NCI-H748 (cell line): ENCODE measurements at regions not wholly inside any gene's neighbourhood (a gene's known extent, or its start where the extent isn't known, plus 50 kb on each side); places are given as distances from the start of the nearest gene placed in this dataset.
"Not testable (repeated sequence)": the region's sequence is repeated elsewhere in the genome, so short reads cannot be mapped to it uniquely, and the experiment has no call there.

ENCODE experiments used
- DNase-seq: peaks from one replicate; lab custom pipeline; 2025; ENCODE audit not compliant: unreplicated experiment; lab: John Stamatoyannopoulos, UW

DNA sequence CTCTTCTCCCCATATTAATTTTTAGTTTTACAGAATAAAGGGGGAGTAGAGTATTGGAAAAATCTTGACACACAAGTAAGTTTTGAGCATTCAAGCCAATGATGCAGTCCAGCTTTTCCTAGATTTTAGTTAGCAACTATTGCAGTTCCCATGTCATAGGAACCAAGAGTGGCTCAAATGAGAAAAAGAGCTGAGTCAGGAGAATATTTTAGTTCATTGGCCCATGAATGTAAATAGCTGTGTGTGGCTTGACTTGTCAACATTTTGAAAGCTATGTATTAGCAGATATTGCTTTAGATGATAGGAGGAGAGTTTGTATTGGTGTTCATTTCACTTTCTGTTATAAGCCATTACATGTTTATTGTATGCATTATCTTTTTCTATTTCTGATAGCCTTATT is 853.7 kb downstream of the PLOD2 start:
- no peak for DNase-seq

DNA sequence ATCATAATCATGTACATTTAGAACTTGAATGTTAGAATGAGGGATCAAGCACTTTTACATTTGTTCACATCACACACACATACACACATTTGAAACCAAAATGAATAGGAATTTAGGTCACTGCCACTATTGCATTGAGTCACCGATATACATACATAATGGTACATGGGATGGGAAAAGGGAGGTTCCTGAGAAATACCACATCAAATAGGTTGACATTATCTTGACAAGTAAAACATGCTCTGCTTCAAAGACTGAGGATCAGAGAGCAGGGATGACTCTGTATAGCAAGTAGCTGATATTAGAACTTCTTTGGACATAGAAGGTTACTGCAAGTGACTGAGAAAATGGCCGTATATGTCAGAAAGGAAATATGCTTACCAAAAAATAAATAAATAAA is 847.2 kb downstream of the PLOD2 start:
- DNase-seq, result no peak

DNA sequence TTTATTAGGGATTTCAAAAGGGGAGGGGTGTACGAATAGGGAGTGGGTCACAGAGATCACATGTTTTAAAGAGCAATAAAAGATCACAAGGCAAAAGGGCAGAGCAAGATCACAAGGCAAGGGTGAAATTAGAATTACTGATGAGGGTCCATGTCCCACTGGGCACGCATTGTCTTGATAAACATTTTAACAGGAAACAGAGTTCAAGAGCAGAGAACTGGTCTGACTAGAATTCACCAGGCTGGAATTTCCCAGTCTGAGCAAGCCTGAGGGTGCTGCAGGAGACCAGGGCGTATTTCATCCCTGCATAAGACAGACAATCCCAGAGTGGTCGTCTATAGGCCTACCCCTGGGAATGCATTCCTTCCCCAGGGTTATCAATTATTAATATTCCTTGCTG is 844.7 kb downstream of the PLOD2 start:
- peak; percentile 0 for DNase-seq

DNA sequence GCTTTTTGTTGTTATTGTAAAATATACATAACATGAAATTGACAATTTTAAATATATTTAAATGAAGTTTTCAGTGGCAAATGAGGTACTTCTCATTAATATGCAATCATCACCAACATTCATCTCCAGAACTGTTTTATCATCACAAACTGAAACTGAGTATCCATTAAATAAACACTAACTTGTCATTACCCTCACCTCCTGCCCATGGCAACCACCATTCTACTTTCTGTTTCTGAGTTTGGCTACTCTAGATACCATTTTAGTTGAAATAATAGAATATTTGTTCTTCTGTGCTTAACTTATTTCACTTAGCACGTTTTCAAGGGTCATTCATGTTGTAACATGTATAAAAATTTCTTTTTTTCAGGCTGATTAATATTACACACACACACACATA is 834.3 kb downstream of the PLOD2 start:
- no peak for DNase-seq

DNA sequence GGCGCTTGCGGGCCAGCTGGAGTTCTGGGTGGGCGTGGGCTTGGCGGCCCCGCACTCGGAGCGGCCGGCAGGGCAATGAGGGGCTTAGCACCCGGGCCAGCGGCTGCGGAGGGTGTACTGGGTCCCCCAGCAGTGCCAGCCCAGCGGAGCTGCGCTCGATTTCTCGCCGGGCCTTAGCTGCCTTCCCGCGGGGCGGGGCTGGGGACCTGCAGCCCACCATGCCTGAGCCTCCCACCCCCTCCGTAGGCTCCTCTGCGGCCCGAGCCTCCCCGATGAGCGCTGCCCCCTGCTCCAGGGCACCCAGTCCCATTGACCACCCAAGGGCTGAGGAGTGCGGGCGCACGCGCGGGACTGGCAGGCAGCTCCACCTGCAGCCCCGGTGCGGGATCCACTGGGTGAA is 827.6 kb downstream of the PLOD2 start:
- not testable (repeated sequence) for DNase-seq

DNA sequence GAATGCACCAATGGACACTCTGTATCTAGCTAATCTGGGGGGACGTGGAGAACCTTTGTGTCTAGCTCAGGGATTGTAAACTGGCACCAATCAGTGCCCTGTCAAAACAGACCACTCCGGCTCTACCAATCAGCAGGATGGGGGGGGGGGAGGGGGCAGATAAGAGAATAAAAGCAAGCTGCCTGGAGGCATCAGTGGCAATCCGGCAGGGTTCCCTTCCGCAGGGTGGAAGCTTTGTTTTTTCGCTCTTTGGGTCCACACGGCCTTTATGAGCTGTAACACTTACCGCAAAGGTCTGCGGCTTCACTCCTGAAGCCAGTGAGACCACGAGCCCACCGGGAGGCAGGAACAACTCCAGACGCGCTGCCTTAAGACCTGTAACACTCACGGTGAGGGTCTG is 827.1 kb downstream of the PLOD2 start:
- no peak for DNase-seq

DNA sequence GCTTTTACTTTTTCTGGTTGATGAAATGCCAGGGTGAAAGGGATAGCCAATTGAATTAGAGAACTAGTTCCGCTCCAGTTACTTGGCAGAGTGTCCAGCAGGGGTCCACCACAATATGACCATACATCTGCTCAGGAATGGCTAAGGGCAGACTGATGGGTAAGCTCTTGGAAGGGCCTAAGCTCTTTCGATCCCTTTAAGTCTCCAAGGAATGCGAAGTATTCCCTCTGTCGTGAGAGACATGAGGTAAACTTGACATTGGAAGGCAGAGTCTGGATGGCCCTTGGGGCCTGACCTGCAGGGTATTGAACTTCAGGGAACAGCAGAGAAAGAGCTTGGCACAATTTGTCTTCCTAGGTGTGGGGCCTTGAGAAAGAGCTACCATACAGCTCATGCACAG is 805.8 kb downstream of the PLOD2 start:
- no peak for DNase-seq

DNA sequence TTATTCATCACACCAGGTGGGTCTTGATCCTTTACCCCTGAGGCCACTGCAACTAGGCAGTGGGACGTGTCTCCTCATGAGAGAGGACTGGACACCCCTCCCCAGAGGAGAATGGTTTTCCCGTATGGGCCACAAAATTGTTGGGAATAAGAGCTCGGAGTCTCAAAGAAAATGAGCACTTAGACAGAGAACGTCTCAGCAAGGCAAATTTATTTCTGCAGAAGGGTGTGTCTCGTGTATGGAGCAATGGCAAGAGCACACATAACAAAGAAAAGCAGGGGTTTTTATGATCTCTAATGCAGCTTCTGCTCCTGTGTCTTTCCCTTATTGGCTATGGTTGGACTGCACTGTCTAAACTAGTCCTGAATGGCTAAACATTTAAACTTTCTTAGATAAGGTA is 803.5 kb downstream of the PLOD2 start:
- no peak for DNase-seq

DNA sequence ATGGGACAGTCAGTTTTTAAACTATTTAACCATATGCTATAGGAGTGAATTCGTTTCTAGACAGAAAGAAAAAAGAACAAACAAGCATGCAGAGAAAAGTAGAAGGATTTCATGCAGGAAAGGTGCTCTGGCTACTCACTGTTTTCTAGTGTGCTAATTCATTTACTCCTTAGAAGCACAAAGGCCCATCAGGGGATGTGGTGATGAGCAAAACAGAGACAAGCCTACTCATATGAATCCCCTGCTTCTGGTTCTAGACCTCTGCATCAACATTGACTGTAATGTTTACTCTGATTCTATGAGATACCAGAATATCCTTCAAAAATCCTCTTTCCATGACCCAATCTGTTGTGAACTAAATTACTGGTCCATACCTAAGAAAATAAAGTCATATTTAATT is 801.9 kb downstream of the PLOD2 start:
- DNase-seq, result no peak

DNA sequence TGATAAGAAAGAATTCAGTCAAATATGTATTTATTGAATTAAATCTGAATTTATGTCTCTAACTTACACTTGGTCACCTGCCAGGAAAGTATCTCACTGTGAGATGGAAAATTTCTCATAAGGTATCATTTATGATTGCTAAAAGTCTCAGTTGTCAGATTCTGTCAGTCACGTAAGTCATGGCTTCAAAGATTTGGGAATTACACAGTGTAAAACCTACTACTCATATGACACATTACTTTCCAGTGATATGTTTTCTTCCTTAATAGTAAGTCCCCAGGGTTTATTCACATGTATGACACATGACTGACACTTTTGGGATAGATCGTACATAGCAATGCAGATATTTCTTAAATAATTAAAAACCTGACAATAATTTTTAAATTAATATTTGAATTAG is 792.2 kb downstream of the PLOD2 start:
- DNase-seq, result no peak

DNA sequence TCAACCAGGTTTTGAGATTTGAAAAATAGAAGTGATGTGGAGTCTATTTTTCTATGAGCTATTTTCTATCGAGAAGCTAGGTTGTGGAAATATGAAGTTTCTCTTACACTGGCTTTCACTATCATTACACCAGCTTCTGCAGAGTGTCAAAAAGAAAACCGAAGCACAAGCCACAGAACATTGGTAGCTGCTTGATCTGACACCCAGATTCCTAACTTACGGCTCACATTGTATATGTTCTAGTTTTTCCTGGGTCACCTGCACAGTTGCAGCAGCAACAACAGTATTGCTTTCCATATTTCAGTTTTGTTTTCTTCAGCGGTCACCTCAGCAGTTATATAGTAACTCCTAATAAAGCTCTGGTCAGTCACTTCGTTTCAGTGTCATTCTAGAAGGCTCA is 790.1 kb downstream of the PLOD2 start:
- no peak for DNase-seq

DNA sequence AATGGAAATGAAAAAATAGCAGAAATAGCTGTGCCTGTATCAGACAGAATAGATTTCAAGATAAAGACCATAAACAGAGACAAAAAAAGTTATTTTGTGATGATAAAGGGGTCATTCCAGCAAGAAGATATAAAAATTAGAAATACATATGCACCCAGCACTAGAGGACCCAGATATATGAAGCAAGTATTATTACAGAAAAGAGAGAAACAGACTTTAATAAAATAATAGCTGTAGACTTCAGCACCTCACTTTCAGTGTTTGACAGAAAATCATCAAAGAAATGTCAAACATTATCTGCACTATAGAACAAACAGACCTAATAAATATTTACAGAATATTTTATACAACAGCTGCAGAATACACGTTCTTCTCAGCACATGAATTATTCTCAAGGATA is 783.7 kb downstream of the PLOD2 start:
- DNase-seq, result no peak

DNA sequence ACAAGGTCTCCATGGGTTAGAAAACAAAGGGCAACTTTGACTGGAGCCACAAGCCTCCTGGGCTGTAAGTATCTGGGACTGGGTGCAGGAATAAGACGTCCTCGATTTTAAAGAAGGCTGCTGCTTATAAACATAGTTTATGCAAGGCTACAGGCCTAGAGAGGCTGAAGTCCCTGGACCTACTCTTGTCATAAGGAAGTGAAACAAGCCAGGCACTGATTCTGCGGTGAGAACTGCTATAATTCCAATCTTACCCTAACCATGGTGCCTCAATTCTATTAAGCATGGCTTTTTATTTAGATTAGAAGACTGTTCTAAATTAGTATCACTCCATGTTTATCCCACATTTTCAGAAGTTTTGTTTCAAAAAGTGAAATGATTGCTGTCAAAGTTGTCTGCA is 777.6 kb downstream of the PLOD2 start:
- no peak for DNase-seq

DNA sequence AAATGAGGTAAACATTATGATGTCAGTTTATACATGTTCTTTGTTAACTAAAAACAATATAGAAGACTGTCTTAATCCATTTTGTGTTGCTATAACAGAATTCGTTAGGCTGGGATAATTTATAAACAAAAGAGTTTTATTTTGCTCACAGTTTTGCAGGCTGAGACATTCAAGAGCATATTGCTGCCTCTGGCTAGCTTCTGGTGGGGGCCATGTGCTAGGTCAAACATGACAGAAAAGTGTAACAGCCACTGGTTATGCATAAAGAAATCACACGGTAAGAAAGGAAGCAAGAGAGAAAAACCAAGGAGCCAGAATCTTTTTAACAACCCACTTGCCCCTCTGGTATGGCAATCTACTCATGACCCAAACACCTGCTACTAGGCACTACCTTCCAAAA is 776.7 kb downstream of the PLOD2 start:
- DNase-seq, result no peak

DNA sequence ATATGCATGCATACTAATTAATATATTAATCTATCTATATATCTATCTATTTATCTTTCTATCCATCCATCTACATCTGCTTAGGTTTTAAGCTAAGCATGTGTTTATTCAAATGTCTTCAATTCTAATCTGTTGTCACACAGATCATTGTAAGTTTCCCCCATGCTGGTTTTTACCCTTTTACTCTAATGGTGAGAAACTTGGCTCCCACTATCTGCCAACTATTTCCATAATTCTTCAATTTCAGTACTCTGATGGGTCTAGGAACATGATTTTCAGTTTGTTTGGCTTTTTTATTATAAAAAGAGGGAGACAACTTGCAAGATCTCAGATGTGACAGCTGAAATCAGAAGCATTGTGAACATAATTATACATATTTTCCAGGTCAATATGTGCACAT is 773.8 kb downstream of the PLOD2 start:
- no peak for DNase-seq

DNA sequence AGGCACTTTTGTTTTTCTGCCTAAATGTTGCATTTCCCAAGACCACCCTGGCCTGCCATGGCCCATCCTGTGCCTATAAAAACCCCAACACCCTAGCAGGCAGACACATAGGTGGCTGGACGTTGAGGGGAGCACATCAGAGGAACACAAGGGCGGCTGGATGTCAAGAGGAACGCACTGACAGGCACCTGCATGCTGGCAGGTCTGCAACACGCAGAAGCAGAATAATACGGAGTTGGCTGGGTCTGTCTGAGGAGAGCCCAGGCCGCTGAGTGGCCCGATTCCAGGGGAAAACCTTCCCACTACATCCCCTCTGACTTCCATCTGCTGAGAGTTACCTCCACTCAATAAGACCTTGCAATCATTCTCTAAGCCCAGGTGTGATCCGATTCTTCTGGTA is 765.6 kb downstream of the PLOD2 start:
- DNase-seq, result no peak

DNA sequence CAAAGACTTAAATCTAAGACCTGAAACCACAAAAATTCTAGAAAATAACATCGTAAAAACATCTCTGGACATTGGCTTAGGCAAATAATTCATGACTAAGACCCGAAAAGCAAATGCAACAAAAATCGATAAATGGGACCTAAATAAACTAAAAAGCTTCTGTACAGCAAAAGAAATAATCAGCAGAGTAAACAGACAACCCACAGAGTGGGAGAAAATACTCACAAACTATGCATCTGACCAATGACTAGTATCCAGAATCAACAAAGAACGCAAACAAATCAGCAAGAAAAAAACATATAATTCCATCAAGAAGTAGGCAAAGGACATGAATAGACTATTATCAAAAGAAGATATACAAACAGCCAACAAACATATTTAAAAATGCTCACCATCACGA is 749.4 kb downstream of the PLOD2 start:
- peak; percentile 43 for DNase-seq

DNA sequence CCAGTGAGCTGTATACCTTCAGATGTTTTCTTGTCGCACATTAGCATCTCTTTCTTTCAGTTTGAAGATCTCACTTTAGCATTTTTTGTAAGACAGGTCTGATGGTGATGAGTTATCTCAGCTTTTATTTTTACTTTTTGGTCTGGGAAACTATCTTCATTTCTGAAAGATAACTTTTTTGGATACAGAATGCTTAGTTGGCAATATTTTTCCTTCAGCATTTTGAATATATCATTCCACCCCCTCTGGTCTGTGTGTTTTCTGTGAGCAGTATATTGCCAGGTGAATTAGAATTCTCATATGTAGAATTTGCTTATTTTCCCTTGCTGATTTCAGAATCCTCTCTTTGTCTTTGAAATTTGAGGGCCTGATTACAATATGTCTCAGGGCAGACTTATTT is 743.3 kb downstream of the PLOD2 start:
- no peak for DNase-seq

DNA sequence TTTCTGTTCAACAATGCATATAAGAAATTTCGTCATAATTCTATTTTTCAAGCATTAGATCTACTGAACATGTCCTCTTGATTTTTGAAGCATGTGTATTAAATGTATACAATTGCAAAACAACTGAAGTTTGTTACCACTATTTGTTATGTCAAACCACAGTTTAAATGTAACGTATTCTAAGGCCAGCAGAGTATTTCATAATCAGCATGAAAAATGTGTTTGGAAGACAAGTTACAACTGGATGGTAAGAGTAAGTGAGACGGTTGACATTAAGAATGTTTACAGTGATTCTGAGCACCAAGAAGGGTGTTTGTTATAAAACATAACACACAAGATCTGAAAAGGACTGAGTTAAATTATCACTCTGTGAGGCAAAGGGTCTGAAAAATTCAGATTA is 738.4 kb downstream of the PLOD2 start:
- no peak for DNase-seq

DNA sequence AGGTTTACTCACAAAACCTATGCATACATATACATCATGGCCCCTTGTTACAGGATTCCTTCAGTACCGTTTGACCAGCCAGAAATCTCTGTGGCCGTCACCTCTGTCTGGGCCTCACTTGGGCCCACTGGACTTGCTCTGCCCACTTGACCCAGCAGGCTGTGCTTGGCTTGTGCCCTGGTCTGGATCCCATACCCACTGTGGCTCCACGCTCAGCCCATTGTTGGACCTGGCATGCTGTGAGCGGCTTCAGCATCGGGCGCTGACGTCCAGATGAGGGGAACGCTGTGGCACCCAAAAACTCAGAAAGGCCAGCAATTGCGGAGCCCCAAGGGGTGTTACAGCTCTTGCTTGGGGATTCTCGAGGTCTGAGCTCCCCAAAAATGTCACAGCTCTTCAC is 733.6 kb downstream of the PLOD2 start:
- no peak for DNase-seq

DNA sequence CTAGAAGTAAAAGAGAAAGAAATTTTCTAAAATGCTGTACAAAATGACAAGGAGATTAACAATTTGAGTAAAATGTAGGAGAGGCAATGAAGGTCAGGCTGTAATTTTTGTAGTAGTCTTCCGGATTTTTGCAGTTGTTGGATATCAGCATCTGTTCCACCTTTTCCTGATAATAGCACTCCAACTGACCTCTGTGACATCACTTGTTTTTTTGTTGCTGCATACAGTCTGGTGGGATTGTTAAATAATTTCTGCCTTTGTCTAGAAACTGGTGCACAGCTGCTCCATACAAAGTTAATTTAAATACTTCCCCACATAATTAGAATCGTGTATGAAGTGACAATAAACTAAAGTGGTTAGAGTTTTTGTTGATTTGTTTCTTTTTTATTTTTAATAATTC is 731.4 kb downstream of the PLOD2 start:
- peak; percentile 44 for DNase-seq

DNA sequence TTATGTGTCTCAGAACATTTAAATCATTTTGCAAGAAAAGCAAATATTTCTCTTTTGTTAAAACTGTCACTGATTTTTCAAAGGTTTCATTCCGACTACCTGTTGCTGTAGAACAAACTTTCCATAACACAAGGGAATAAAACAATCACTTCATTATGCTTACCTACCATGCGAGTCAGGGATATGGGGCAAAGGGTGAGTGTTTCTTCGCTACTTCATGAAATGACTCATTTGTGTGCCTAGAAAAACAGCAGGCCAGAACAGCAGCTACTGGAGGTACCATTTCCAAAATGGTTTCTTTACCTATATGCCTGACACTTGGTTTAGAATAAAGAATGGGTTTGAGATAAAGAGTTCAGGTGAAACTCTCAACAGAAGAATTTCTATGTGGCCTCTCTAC is 712.5 kb downstream of the PLOD2 start:
- no peak for DNase-seq

DNA sequence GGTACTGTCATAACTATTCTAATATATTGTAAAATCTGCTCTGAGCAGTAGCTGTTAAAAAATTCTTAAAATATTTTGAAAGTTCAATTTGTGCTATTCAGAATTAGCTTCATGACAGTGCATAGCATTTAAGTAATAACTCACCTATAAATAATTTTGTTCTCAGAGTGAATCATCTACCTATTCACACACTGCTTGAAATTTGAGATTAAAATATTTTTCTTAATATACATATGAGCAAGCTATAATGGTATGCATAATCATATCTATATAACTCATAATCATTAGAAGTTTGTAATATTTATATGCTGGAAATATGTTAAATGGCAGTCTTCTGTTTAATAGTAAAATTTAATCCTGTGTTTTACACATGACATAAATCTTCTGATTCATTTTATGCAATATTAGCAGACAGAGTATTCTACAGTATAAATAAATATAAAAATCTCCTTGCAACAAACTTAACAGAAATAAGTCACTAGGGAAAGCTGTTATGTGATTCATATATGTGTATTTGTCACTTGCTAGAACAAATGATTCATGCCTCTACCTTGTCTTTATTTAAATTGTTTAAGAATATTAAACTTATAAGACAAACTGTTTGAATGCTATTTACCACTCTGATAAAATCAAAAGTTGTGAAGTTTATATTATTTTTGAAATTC is 710.8 kb downstream of the PLOD2 start:
- no peak for DNase-seq
